OCI-M1 (cell line): ENCODE measurements at regions not wholly inside any gene's neighbourhood (a gene's known extent, or its start where the extent isn't known, plus 50 kb on each side); places are given as distances from the start of the nearest gene placed in this dataset.

Experiments
- DNase-seq: peaks from one replicate; lab custom pipeline; 2025; lab: John Stamatoyannopoulos, UW

- DNase-seq: peak; percentile 59
Measured at GRCh38 chr14:49999146-49999761, 106.4 kb downstream of the ARF6 start.

DNA sequence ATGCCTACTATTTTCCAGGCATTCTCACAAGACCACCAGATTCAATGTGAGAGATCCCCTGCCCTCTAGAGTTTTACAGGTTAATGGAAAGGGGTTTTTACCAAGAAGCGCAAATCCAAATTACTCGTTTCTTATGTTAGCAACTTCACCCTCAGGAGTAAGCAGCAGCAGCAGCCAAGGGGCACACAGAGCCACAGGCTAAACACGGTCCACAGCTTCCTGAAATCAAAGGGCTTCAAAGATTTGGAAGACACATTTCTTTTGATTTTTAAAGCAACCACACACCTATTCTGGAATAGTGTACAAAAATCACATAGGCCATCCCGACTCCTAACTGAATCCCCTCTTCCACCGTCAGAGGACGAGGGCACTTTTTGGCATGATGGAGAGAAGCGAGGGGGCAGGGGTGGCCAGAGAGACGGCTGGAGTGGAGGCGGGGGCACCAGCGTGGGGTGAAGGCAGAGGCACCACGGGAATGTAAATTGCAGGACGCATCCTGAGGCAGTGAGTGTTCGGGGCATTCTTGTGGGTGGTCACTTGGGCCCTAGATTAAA, 107.0 kb downstream of the ARF6 start:
- no peak for DNase-seq

DNA sequence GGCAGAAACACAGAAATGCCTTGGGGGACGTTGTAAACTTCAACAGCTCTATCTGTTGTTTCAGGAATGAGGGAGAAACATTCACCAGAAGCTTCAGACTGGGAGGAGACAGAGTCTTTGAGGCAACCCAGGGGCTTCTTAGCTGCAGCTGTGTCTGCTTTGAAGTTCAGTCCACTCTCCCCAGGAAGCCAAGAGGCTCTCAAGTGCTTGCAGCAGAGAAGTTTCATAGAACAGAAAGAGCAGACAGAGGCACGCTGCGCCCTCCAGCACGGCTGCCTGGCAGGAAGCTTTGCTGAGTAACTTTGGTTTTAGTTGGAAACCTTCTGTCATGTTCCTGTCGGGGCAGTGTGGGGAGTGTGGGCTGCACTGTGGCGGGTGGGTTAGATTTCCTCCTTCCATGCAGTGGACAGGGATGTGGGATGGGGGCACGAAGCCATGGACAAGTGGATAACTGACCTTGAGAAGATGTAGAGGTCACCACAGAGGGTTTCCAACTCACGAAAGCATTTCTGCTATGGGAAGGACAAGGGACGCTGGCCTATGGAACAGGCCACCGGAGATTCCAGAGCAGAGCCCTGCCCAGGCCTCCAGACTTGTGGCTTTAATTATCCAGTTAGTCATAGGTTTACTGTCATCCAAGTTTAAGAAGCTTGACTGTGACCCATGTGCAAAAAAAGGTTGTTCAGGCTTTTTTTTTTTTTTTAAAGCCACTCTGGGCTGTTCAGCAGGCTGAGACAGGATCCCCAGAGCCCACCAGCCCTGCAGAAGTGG, 107.7 kb downstream of the ARF6 start:
- peak; percentile 5 for DNase-seq

DNA sequence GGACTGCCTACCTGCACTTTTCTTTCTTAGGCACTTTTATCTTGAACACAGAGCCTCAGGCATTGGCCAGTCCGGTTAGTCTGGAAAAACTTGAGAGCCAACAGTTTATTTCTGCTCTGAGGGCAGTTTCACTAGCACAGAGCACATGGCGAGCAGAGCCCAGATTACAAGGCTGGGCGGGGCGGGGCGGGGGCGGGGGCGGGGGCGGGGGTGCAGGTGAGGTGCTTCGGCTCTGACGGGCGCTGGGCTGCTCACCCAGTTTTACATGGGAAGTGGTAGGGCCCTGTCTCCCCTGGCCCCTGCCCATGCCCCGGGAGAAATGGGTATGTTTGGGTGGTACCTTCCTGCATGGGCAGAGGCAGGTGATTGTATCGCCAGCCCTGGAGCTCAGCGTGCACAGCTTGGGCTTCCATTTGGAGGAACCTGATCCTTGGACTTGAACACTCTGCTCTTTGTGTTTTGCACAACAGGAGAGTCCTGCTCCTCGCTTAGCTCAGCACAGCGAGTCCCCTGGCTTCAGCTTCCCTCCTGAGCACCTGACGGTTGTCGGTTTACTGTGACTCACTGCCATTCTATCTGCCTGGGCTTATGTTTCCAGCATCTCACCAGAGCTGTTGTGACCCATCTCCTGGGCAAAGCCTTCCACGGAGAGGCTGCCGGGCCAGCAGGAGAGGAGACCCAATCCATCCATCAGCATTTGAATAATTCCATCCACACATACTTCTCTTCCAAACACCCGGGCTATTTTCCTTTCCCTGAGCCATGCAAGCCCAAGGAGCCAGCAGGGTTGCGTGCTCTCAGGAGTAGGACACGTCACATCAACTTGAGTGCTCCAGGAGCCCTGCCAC, 108.5 kb downstream of the ARF6 start:
- no peak for DNase-seq

DNA sequence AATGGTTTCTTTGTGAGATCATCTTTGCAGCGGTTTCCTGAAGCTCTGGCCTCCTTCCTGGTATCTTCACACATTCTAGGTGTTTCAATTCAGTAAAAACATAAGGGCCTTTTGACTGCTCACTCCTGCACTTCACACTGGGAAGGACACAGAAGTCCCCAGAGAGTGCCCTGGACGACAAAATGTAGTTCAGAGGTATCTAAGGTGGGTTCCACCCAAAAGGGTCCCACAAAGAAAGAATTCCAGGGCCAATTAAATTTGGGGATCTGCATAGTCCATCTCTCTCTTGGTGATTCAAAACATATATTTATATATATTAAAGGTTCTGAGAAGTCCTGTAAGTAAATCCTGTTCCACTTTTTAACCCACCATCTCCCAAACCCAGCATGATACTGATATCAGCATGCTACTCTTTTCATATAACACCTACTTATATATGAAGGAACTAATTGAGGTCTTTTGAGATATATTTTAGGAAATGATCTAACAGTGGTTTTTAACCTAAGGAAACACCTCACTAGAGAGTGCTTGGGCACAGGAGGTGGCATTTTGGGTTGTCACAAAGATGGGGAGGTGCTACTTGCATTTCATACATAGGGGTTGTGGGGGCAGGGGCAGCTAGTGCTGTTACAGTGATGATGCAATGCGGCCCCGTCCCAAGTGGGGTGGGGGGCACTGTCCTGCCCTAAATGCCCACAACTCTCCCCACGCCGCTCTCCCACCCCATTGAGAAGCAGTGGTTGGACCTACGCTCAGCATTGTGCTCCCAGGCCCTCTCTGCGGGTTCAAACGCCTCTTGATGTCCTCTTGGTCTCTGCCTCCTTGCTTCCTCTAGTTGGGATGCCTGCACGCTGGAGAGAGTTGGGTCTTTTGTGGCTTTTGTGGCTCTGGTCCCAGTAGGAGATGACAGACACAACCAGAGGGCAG, 109.4 kb downstream of the ARF6 start:
- DNase-seq: no peak

DNA sequence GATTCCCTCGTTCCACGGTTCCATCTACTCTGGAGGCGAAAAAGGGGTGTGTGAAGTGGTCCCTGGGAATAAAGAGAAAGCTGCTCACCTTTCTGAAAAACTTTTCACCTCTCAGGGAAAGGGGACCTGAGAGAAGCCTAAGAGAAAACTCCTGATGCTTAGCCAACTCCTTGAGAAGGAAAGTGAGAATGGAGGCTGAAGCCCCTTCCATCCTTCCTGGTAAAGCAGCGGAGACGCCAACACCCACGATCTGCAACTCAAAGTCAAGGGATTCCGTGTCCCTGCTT, 110.0 kb downstream of the ARF6 start:
- no peak for DNase-seq

DNA sequence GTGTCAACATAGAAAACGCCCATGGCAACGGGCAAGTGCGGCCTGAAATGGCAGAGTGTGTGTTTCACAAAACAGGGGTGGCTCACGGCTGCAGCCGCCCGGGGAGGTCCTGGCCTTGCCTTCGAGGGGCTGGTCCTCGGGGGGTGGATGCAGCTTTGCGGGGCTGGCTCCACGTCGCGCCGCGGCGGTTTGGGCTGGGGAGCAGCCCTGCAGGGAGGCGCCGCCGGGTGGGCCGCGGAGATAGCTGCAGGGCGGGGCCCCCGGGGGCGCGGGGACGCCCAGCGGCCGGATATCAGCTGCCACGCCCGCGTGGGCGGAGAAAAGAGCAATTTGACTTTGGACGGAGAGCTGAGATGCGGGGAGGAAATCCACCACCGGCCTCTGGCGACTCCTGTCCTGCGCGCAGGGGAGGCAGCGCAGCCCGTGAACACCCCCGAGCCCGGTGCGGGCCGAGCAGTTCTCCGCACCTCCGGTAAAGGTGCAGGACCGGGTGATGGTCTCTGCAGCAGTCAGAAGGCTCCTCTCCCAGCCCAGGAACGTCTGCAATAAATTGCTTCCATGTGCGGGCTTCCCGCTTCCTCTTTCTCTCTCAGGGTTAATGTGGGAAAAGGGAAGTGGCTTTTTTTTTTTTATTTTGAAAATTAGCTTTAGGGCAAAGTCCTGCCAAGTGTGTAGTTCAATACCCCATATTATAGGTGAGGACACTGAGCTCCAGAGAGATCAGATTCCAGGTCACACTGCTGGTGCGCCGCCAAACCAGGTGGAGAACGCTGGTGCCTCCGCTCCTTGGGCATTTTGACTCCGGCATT, 110.5 kb downstream of the ARF6 start:
- DNase-seq: peak; percentile 88

GRCh38 chr14:50006141-50006540, 110.2 kb downstream of the VCPKMT start:
- DNase-seq: no peak

DNA sequence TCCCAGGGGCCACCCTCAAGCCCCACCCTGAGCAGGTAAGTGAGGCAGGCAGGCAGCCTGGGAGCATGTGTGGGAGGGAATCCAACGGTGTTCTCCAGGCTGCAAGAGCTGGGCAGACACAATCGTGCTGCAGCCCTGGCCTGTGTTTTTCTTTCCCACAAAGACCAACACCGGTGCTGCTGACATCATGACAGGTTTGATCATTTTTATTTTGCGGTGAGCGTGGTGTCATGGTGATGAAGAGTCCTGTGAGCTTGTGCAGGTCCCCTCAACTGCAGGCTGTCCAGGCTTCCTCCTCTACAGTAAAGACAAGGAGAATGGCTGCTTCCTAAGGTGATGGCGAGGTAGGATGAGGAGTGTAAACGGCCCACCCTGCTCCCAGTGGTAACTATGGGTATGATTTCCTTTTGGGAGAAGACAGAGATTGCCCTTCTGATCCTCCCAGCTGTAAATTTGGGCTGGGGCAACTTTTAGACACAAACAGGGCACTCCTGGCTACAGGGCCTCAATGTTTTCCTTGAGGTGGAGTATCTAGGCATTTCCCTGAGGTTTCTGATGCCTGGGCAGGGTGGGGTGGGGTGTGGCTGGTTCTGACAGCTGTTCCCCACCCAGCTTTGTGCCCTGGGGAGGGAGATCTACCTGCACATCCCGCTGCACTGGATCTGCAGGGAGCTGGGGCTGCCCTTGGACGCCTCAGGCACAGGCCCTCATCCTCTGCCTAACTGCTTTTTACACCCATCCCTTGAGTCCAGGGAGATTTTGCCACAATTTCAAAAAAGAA, 109.1 kb downstream of the VCPKMT start:
- DNase-seq: no peak

- DNase-seq: no peak
Measured at GRCh38 chr14:50008562-50008961, 107.8 kb downstream of the VCPKMT start.

GRCh38 chr14:50008974-50009373, 107.4 kb downstream of the VCPKMT start:
- no peak for DNase-seq

- no peak for DNase-seq
Measured at GRCh38 chr14:50010752-50011151, 105.6 kb downstream of the VCPKMT start.

- DNase-seq: no peak
Measured at GRCh38 chr14:50011242-50011641, 105.1 kb downstream of the VCPKMT start.

- no peak for DNase-seq
Measured at GRCh38 chr14:50012644-50013043, 103.7 kb downstream of the VCPKMT start.

- DNase-seq: no peak
Measured at GRCh38 chr14:50013198-50013918, 103.0 kb downstream of the VCPKMT start.

- DNase-seq: no peak
Measured at GRCh38 chr14:50013934-50014333, 102.4 kb downstream of the VCPKMT start.

DNA sequence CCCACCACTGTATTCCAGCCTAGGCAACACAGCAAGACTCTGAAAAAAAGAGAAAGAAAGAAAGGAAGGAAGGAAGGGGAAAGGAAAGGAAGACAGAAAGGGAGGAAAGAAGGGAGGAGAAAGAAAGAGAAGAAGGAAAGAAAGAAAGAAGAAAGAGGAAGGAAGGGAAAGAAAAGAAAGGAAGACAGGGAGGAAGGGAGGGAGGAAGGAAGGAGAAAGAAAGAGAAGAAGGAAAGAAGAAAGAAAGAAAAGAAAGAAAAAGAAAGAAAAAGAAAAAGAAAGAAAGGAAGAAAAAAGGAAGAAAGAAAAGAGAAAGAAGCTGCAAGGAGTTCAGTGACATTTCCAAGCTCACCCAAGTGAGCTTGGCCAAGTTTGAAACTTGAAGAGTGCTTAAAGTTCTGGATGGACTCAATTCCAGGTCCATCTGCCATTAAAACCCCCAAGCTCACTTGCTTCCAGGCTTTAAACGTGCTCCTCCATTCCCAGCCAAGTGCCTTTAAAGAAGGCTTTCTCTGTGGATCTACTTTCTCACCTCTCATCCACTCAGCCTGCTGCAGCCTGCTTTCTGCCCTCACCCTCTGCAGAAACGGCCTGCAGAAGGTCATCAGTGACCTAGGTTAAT, 101.5 kb downstream of the VCPKMT start:
- no peak for DNase-seq

GRCh38 chr14:50015716-50016115, 100.7 kb downstream of the VCPKMT start:
- DNase-seq: no peak
